IPS-NIHi11 (cell line): ENCODE measurements at regions not wholly inside any gene's neighbourhood (a gene's known extent, or its start where the extent isn't known, plus 50 kb on each side); places are given as distances from the start of the nearest gene placed in this dataset.
"Not testable (repeated sequence)": the region's sequence is repeated elsewhere in the genome, so short reads cannot be mapped to it uniquely, and the experiment has no call there.

Experiments used
- DNase-seq: peaks from one replicate; pipeline ENCODE4 v3.0.0; 2012; ENCODE audit warnings: mixed read lengths, low spot score

DNA sequence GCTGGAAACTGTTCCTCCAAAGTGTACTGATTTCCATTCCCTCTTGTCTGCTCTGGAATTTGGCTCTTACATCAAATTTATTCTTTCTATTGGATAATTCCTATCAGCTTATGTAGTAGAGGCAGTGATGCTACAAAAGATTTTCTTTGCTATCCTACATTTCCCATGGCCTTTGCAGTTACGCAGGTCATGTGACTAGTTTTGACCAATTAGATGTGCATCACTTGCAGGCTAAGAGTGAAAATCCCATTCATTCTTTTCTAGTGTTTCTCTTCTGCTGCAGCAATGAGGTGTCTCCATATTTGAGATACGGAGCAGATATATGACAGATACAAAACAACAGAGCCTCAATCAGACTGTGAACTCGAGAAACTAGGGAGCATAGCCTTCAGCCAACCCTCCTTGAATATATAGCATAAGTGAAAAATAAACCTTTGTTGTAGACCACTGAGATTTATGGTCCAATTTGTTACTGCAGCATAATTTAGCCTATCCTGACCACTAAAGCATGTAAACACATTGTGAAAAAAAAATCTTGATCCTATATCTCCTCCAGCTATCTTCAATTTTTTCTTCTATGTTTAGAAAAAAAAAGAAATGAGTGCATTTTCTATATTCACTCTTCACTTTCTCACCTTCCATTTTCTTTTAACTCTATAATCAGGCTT, 102.0 kb downstream of the HNMT start:
- DNase-seq, result no peak

DNA sequence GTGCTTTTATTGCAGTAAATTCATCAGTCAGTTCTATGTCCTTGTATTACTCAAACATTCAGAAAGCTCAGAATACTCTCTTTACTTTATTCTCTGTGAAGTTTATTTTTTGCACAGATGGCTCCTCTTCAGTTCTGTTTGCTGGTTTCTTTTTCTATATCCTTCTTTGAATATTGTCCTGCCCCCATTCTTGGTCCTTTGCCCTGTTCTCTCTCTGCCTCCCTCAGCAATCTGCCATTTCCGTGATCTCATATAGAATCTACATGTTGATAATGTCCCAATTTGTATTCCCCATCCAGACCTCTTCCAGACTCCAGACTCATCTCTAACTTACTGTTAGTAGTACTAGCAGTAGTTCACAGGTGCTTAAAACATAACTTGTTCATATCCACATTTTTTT, 102.6 kb downstream of the HNMT start:
- DNase-seq, result no peak

DNA sequence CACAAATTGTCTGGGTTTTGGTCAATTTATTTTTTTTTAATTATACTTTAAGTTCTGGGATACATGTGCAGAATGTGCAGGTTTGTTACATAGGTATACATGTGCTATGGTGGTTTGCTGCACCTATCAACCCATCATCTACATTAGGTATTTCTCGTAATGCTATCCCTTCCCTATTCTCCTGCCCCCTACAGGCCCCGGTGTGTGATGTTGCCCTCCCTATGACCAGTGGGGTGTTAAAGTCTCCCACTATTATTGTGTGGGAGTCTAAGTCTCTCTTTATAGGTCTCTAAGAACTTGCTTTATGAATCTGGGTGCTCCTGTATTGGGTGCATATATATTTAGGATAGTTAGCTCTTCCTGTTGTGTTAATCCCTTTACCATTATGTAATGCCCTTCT, 104.4 kb downstream of the HNMT start:
- not testable (repeated sequence) for DNase-seq

DNA sequence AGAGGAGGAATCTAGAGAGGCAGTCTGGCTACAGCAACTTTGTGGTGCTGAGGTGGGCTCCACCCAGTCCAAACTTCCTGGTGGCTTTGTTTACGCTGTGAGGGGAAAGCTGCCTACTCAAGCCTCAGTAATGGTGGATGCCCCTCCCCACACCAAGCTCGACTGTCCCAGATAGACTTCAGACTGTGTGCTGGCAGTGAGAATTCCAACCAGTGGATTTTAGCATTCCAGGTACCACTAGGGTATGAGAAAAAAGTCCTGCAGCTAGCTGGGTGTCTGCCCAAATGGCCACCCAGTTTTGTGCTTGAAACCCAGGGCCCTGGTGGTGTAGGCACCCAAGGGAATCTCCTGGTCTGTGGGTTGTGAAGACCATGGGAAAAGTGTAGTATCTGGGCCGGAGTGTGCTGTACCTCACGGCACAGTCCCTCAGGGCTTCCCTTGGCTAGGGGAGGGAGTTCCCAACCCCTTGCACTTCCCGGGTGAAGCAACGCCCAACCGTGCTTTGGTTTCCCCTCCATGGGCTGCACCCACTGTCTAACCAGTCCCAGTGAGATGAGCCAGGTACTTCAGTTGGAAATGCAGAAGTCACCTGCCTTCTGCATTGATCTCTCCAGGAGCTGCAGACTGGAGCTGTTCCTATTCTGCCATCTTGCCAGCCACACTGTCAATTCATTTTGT, 106.9 kb downstream of the HNMT start:
- DNase-seq, result not testable (repeated sequence)

DNA sequence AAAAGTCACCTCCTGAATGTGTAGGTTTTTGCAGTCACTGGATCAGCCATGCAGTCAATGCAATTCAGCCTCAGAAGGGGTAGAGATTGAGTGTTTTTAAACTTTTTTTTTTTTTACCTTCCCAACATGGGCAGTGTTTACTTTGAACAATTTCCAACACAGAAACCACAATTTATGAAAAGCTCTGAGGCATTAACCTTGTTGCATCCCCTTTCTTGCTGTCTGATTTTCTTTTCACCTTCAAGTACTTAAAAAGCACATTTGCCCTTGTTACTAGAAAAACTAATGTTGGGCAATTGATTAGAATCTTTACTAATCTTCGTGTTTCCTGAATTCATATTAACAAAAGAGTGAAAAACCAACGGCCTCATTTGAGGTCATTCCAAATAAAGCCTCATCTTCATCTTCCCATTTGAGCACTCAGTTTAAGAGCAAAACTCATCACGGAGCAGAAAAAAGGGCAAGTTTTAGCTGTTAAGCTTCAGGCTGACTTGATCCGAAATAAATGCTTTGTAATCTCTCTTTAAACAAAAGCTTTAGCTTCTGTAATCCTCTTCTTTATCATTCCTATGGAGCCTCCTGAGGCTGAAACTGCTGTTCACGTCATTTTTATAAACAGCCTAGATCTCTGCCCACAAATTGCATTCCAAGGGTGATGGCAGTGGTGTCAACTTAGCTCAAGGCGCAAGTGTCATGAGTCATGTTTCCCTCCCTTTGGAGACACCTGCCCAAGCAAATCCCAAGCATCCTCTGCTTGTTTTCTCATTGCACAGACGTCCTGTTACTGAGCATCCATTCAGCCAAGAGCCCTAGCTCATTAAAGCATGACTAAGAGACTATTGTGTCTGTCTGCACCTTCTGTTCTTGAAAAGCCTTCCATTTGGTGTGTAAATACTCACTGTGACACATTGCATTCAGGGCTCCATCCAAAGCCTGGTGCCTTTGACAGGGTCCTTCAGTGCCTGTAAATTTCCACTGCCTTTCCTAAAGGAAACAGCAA, 107.7 kb downstream of the HNMT start:
- no peak for DNase-seq

DNA sequence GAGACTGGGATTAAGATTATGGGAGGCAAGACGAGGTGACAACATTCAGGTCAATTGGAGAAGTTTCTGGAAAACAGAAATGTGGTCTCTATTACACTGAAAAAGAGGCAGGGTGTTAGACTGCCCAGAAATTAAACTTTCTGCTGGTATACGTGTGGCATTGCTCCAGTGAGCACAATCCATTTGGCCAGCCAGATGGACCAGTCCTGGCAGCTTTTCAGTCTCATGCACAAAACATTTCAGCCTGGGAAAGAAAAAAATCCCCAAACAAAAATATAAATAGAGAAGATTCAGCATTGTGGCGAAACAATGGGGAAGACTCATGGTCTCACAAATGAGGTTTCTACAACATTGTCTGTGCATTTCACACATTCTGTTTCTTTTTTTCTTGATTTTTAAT, 113.9 kb downstream of the HNMT start:
- no peak for DNase-seq

DNA sequence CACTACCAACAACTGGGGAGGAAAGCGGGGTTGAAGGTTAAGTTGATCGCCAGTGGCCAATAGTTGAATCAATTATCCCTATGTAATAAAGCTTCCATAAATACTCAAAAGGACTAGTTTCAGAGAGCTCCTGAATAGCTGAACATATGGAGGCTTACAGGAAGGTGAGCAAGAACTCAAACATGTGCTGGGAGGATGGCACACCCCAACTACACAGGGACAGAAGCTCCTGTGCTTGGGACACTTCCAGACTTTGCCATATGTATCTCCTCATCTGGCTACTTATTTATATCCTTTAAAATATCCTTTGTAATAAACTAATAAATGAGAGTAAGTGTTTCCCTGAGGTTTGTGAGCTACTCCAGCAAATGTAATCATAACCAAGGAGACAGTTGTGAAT, 115.7 kb downstream of the HNMT start:
- no peak for DNase-seq

DNA sequence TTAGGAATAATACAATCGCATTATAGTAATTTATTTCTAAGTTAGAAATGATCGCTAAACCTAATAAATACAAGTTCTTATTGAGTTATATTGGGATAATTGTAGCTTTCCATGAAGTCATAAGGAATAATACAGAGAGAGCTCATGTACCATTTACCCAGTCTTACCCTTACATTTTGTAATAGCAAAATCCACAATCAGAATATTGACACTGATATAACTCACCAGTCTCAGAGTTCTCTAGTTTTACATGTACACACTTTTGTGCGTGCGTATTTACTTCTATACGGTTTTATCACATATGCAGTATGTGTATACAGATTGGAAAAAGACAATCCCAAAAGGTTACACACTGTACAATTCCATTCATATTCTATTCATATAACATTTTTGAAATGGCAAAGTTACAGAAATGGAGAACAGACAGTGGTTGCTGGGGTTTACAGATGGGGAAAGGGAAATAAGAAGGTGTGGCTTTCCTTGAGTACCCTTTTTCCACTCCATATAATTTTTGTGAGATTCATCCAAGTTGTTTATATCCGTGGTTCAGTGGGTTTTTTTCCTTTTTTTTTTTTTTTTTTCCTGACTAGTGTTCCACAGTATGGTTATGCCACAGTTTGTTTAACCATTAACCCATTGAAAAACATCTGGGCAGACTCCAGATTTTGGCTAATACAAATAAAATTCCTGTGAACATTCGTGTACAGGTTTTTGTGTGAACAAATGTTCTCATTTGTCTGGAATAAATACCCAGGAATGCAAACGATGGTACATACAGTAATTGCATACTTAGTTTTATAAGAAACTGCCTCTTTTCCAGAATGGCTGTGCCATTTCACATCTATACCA, 117.2 kb downstream of the HNMT start:
- DNase-seq, result no peak

DNA sequence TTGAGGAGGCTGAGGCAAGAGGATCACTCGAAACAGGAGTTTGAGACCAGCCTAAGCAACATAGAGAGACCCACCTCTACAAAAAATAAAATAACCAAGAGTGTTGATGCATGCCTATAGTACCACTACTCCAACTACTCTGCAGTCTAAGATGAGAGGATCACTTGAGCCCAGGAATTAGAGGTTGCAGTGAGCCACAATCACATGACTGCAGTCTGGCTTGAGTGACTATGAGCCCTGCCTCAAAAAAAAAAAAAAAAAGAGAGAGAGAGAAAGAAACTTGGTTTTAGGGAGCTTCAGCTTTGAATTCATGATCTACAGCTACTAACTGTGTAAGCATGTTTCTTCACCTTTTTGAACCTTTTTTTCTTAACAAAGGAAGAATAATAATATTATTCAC, 119.9 kb downstream of the HNMT start:
- no peak for DNase-seq

DNA sequence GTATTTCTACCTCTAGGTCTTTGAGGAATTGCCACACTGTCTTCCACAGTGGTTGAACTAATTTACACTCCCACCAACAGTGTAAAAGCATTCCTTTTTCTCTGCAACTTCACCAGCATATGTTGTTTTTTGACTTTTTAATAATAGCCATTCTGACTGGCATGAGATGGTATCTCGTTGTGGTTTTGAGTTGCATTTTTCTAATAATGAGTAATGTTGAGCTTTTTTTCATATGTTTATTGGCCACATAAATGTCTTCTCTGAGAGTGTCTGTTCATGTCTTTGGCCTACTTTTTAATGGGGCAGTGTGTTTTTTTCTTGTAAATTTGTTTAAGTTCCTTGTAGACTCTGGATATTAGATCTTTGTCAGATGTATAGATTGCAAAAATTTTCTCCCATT, 121.2 kb downstream of the HNMT start:
- DNase-seq, result not testable (repeated sequence)

DNA sequence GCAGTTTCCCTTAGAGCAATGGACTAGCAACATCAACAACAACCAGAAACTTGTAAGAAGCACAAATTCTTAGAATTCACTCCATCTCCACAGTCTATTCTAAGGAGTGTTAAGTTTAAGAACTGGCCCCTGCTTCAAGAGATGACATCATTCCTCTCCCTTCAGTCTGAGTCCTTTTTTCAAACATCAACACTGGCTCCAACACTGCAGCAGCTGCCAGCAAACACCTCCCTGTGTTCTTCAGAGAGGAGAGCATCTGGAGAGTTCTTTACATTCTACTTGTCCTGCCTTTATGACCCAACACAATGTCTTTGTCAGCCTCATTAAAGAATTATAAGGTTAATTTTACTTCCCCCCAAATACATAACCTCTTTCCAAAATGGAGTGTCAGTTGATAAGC, 122.3 kb downstream of the HNMT start:
- no peak for DNase-seq

DNA sequence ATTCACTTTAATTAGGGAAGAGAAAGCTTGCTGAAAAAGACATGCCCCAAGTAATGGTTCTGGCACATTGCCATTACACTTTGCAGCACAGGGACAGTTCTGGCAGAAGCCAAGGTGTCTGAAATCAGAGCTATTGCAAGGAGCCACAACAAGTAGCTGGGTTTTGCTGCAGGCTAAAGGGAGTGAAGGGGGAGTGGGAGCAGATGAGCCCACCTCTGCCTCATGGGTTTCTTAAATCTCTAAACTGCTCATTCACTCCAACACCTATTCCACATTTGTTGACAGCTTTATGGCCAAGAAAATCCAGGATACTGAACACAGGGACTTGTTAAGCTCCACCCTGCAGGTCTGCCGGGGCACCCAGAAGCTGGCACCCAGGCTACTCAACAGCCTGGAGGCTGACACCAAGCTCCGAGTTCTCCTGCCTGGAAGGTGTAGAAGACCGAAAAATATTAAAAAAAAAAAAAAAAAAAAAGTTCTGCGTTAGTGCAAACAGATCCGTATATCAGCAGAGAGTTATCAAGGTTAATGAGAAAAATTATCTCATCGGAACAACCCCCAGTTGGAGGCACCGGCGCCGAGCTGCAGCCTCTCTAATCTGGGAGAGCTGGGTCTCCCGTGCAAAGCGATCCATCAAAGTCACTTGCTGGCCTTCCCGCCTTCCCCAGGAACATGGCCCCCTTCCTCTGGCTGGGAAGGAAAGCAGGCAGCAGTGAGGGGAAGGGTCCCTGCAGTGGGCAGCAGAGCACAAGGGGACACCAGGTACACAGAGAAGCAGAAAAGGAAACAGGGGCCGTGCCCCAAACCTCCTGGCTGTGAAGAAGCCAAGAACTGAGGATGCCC, 123.7 kb downstream of the HNMT start:
- DNase-seq, result no peak

DNA sequence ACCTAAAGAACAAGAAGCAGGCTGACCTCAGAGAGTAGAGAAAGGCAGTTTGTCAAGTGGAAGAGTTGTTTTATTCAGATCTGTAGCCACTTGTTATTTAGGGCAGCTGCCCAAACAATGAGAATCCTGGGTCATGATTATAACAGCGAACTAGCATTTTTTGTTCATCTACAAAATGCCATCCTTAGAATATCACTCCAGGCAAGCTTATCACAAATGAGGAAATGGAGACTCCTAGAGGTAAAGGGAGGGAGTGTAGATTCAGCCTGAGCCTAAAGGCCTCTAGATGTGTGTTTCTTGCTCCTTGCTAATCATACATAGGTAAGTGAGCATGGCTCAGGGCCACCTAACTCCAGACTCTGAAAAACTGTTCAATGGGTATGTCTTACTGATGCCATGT, 126.1 kb downstream of the HNMT start:
- no peak for DNase-seq

DNA sequence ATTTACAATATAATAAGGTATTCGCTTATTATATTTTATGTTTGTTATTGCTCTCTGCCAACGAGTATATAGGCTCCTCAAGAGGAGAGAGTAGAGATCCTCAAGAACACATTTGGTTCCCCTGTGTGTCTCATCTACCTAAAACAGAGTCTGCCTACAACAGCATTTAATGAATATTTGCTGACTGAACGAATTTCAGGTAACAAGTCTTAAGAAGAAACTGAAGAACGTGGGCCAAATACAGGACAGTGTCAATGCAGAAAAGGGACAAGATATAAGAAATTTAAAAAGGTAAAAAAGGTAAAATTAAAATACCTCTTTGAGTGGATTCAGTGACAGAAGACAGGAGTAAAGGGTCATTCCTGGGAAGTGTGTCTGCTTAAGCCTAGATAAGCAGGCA, 129.2 kb downstream of the HNMT start:
- no peak for DNase-seq

DNA sequence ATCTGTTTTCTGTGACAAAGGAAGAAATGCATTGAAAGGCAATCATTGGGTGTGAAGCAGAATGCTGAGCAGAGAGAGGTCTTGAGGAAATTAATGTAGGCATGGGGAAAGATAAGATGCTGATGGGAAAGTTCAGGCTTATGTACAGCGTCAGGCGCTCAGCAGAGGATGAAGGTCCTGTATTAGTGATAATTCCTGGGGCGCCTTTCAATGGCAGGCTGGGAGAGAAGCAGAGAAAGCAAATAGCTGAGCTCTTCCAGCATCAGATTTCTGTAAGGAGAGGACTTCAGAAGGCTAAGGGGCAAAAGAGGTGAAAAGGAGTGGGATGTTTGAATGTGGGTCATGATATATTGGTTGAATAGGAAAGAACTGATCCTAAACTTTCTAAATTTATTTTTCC, 129.8 kb downstream of the HNMT start:
- no peak for DNase-seq

DNA sequence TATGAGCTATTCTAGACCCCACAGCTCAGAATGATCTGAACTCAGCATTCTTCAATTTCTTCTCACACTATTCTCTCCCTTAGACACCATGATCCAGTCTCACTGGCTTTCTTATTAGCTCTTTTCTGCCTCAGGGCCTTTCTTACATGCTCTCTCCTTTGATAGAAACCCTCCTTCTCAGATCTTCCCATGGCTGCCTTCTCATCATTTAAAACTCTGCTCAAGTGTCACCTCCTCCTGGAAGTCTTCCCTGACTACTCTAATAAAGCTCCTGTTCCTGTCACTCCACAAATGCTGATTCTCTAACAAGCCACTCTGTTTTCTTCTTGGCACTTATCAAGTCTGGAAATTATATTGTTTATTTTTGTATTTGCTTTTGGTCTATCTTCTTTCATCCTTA, 131.1 kb downstream of the HNMT start:
- no peak for DNase-seq

DNA sequence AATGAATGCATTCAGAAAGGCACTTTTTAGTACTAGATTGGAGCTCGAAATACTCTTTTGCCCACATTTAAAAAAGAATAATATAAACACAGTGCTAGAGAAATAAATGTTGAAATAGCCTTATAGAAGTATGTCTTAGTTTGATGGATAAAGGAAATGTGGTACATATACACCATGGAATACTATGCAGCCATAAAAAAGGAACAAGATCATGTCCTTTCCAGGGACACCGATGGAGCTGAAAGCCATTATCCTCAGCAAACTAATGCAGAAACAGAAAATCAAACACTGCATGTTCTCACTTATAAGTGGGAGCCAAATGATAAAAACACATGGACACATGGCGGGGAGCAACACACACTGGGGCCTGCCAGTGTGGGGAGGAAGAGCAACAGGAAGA, 135.0 kb downstream of the HNMT start:
- DNase-seq, result not testable (repeated sequence)

DNA sequence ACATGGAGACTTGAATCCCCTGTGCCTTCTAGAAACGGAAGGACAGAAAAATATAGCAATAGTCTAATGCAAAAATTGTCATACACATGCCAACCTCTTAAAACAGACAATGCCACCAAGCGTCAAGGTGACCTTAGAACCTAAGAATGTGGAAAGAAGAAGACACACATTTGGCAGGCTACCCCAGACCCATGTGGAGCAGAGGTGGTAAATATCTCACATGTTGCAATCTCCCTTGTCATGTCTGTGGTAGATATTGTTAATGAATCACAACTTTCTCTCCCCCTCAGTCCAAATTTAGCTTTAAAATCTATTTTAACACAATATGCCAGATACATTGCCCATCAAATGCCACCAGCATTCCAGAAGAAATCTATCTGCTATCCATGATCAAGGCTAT, 137.4 kb downstream of the HNMT start:
- no peak for DNase-seq

DNA sequence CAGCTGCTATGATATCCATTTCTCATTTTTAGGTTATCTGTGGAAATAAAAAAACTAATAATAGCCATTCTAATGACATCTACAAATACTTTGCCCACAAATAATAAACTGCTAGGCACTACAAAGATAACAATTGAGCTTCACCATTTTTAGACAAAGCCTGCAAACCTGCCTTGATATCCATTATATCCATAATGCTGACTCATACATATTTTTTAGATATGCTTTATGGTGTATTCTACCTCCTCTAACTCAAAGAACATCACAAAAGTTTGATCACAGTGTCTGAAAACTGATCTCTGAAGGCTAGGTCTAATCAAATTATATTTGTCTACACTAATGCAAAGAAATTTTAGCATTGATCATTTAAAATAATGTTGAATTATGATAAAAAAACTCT, 138.4 kb downstream of the HNMT start:
- DNase-seq, result no peak

DNA sequence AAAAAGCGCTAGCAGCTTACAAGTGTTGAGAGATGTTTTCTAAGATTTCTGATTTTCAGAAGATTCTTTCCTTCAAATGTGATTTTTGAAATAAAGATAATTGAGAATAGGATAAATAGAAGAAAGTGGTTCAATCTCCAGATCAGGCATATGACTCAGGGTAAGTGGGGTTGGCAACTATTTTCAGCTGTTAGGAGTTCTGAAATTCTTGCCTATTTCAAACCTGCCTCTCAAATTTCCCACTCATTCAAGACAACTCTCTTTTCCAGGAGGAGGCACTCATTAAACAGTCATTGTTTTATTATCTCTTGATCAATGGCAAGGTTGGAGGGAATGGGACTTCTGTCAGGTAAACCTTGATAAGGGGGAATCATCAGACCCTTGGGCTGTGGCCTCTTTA, 138.9 kb downstream of the HNMT start:
- DNase-seq, result no peak

DNA sequence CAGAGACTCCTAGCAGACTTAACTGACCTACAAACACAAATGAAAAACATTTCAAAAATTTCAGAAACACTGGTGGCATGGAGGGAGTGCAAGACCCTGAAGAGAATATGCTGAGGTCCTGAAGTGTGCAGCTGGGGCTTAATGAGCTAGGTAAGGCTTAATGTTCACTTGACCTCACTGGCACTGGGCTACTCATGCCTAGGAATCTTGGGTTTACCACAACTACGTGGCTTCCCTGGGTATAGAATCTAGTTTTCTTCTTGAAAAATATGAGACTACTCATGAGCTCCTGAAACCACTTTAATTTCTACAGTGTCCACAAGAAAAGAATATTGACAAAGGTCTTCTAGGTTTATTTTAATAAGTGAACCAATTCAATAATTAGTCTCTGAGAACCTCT, 139.8 kb downstream of the HNMT start:
- no peak for DNase-seq
